ENCODE measurements at regions not wholly inside any gene's neighbourhood (a gene's known extent, or its start where the extent isn't known, plus 50 kb on each side); places are given as distances from the start of the nearest gene placed in this dataset.
"Not testable (repeated sequence)": the region's sequence is repeated elsewhere in the genome, so short reads cannot be mapped to it uniquely, and the experiment has no call there.

GRCh38 chr11:91303749-91304148, 920.9 kb upstream of the FAT3 start:
- peaks cover 3% of the 10 kb centered on the region for H3K9me3 Mint-ChIP-seq
- no peaks in the 10 kb centered on the region for H3K36me3 Mint-ChIP-seq (ENCODE audit: low read depth)
- H3K27ac Mint-ChIP-seq = no peak overlapping the region
- no peak overlapping the region for H3K4me3 Mint-ChIP-seq
- no peaks in the 10 kb centered on the region for H3K4me1 Mint-ChIP-seq (ENCODE audit: low read depth)
- H3K27me3 Mint-ChIP-seq (ENCODE audit: low read depth) = no peaks in the 10 kb centered on the region

DNA sequence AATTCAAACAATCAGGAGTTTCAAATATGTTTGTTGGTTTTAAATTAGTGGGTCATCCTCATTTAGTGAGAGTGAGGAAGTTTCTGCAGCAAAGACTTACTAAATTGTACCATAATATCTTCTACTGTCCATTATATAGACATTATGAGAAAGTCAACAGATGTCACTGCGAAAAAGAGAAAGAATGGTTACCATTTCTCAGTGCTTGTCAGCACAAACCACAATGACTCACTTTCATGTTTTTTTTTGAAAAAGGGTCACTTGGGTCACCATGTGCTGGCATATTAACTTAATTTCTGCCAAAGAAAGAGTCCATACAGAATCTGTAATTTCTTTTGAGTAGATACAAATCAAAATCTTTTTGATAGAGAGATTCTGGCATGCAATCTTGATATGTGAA, 924.6 kb upstream of the FAT3 start:
- no peaks in the 10 kb centered on the region for H3K4me1 Mint-ChIP-seq (ENCODE audit: low read depth)
- no peak overlapping the region for H3K27ac Mint-ChIP-seq
- H3K27me3 Mint-ChIP-seq (ENCODE audit: low read depth) = no peaks in the 10 kb centered on the region
- H3K36me3 Mint-ChIP-seq (ENCODE audit: low read depth) = no peaks in the 10 kb centered on the region
- peaks cover 3% of the 10 kb centered on the region for H3K9me3 Mint-ChIP-seq
- no peak overlapping the region for H3K4me3 Mint-ChIP-seq

DNA sequence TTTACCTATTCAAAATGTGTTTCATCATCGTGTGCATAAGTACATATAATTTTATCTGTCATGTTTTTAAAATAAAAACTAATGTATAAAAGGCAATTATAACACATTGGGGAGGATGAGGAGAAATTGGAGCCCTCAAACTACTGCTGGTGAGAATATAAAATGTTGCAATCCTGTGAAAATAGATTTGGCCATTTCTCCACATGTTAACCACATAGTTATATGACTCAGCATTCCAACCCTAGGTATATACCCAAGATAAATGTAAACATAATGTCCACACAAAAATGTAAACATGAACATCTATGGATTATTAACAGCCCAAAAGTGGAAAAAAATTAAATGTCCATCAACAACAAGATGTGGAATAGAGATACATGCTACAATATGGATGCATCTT, 928.0 kb upstream of the FAT3 start:
- Mint-ChIP-seq H3K9me3 (no peaks in the 10 kb centered on the region), H3K27me3 (ENCODE audit: low read depth) (no peaks in the 10 kb centered on the region), H3K27ac (no peak overlapping the region), H3K36me3 (ENCODE audit: low read depth) (no peaks in the 10 kb centered on the region), H3K4me3 (no peak overlapping the region), H3K4me1 (ENCODE audit: low read depth) (no peaks in the 10 kb centered on the region)

DNA sequence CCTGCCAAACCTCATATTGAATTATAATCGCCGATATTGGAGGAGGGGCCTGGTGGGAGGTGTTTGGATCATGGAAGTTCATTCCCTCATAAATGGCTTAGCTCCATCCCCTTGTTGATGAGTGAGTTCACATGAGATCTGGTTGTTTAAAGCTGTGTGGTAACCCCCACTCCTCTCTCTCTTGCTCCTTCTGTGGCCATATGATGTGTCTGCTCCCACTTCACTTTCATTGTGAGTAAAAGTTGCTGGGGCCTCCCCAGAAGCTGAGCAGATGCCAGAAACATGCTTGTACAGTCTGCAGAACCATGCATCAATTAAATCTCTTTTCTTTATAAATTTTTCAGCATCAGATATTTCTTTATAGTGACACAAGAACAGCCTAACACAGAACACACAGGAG, 929.0 kb upstream of the FAT3 start:
- H3K4me1 Mint-ChIP-seq (ENCODE audit: low read depth) = no peaks in the 10 kb centered on the region
- H3K9me3 Mint-ChIP-seq = no peaks in the 10 kb centered on the region
- no peaks in the 10 kb centered on the region for H3K27me3 Mint-ChIP-seq (ENCODE audit: low read depth)
- H3K4me3 Mint-ChIP-seq = no peak overlapping the region
- no peak overlapping the region for H3K27ac Mint-ChIP-seq
- H3K36me3 Mint-ChIP-seq (ENCODE audit: low read depth) = no peaks in the 10 kb centered on the region

GRCh38 chr11:91293119-91293518, 931.5 kb upstream of the FAT3 start:
- H3K4me3 Mint-ChIP-seq = no peak overlapping the region
- H3K27ac Mint-ChIP-seq = no peak overlapping the region
- H3K36me3 Mint-ChIP-seq (ENCODE audit: low read depth) = no peaks in the 10 kb centered on the region
- no peaks in the 10 kb centered on the region for H3K27me3 Mint-ChIP-seq (ENCODE audit: low read depth)
- no peaks in the 10 kb centered on the region for H3K4me1 Mint-ChIP-seq (ENCODE audit: low read depth)
- no peaks in the 10 kb centered on the region for H3K9me3 Mint-ChIP-seq

- no peak overlapping the region for H3K4me3 Mint-ChIP-seq
- H3K27ac Mint-ChIP-seq = no peak overlapping the region
- no peaks in the 10 kb centered on the region for H3K27me3 Mint-ChIP-seq (ENCODE audit: low read depth)
These were observed 952.5 kb upstream of the FAT3 start for GRCh38 chr11:91272089-91272488.

GRCh38 chr11:91268512-91269295, 955.9 kb upstream of the FAT3 start:
- H3K27me3 Mint-ChIP-seq (ENCODE audit: low read depth); H3K36me3 Mint-ChIP-seq (ENCODE audit: low read depth); H3K4me3 Mint-ChIP-seq; H3K9me3 Mint-ChIP-seq; H3K27ac Mint-ChIP-seq; H3K4me1 Mint-ChIP-seq (ENCODE audit: low read depth): not testable (repeated sequence)

More at GRCh38 chr11:91272089-91272488, 952.5 kb upstream of the FAT3 start:
- Mint-ChIP-seq H3K4me1 (ENCODE audit: low read depth) (no peaks in the 10 kb centered on the region), H3K36me3 (ENCODE audit: low read depth) (no peaks in the 10 kb centered on the region), H3K9me3 (no peaks in the 10 kb centered on the region)

DNA sequence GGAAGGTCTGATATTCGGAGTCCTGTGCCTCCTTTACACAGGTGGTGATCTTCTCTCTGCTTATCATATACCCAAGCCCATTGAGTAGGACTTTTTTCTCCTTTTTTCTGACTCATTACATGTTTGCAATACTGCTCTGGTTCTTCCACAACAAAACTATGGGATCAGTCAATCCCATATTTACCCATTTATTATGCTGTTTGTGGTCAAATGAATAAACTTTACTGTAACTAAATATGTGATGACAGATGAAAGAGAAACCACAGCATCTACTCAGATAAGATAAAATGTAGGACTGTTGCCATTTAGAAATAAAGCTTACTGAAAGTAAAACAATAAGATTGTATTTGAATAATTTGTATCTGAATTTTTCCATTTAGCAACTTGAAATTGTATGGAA, 958.7 kb upstream of the FAT3 start:
- Mint-ChIP-seq H3K4me3 (no peak overlapping the region), H3K27me3 (ENCODE audit: low read depth) (no peaks in the 10 kb centered on the region), H3K27ac (no peak overlapping the region), H3K4me1 (ENCODE audit: low read depth) (no peaks in the 10 kb centered on the region), H3K9me3 (no peaks in the 10 kb centered on the region), H3K36me3 (ENCODE audit: low read depth) (no peaks in the 10 kb centered on the region)

DNA sequence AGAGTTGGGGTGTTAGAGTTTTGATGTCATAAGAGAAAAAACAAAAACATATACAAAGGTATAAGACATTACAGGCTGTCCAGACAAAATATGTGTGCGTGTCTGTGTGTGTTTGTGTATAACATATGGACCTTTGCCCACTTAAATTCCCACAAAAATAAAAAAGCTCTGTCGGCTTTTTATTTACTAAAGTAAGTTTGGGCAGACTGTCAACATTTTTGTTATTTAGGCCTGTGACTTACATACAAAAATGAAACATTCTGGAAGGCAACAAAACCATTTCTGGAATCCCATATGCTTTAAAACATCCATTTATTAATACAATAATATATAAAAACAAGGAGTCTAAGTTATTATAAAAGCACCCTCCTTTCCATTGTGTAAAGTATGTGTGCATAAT, 960.1 kb upstream of the FAT3 start:
- H3K4me1 Mint-ChIP-seq (ENCODE audit: low read depth) = no peaks in the 10 kb centered on the region
- no peaks in the 10 kb centered on the region for H3K36me3 Mint-ChIP-seq (ENCODE audit: low read depth)
- H3K27me3 Mint-ChIP-seq (ENCODE audit: low read depth) = no peaks in the 10 kb centered on the region
- no peak overlapping the region for H3K27ac Mint-ChIP-seq
- no peaks in the 10 kb centered on the region for H3K9me3 Mint-ChIP-seq
- no peak overlapping the region for H3K4me3 Mint-ChIP-seq

DNA sequence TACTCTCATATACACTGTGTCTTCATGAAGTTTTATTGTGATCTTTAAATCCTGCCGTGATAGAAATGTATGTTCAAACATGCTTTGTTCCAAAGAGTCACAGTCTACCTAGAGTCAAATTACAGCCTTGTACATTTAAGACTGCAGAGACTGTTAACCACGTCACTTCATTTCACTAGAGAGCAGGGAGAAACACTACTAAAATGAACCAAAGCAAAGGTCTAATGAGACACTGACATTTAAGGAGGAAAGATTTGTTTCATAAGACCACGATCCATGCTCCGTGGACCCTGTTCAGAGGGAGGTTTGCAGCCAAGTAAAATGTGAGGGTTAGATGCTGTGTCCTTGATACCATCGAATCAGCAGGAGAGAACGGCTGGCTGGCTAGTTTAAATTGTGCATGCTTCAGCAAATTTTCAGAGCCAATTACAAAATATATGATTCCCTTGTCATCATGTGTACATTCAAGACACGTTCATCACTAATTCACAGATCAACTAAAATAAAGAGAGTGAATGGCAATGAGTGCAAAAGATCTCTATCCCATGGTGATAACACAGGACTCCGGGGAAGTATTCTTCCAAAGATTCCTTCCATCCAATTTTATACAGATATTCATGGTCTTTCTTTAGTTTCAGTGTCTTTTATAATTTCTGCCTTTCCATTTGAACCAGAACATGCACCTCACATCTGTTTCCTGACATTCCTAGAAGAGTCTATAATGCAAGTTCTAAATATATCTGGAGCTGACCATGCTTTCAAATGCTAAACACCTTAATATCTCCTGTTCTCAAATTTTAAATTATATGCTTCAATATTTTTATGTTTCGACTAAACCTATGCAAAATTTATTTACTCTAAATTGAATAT, 960.9 kb upstream of the FAT3 start:
- H3K4me3 Mint-ChIP-seq = no peak overlapping the region
- no peaks in the 10 kb centered on the region for H3K27me3 Mint-ChIP-seq (ENCODE audit: low read depth)
- no peaks in the 10 kb centered on the region for H3K4me1 Mint-ChIP-seq (ENCODE audit: low read depth)
- H3K36me3 Mint-ChIP-seq (ENCODE audit: low read depth) = no peaks in the 10 kb centered on the region
- no peak overlapping the region for H3K27ac Mint-ChIP-seq
- H3K9me3 Mint-ChIP-seq = no peaks in the 10 kb centered on the region

DNA sequence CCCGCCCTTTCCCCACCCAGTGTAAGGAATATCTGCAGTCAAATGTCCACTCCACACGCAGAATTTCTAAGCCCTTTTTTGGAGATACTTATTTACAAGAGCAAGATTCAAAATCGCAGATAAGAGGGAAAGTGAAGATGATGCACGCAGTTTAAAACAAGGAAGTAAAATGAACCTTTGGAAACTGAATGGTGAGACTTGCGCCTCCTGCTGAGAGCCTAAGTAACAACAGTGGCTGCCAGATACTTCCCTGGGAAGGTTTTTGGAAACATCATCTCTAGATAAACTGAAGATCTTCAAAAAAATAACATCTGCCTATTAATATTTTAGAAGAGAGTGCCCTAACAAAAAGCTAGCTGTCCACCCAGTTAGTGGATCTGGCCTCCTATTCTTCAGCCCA, 963.1 kb upstream of the FAT3 start:
- Mint-ChIP-seq H3K27ac (no peak overlapping the region), H3K4me3 (no peak overlapping the region), H3K4me1 (ENCODE audit: low read depth) (no peaks in the 10 kb centered on the region), H3K27me3 (ENCODE audit: low read depth) (no peaks in the 10 kb centered on the region), H3K36me3 (ENCODE audit: low read depth) (no peaks in the 10 kb centered on the region), H3K9me3 (no peaks in the 10 kb centered on the region)

DNA sequence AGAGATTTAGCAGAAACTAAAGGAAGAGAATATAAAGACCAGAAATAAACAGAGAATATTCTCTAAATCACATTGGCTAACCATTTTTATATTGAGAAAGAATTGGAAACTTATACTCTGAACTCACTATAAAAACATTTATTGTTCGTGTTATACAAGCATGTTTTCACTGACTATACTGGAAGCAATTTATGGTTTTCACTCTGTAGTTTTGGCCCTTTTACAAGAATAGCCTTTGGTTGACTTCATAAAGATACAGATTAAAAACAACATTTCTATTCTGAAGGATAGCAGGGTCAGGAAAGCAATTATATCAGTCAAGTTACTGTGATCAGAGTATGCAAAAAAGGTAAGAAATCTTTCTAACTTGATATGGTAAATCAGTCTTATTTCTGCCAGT, 965.7 kb upstream of the FAT3 start:
- H3K27me3 Mint-ChIP-seq (ENCODE audit: low read depth) = no peaks in the 10 kb centered on the region
- no peaks in the 10 kb centered on the region for H3K4me1 Mint-ChIP-seq (ENCODE audit: low read depth)
- no peak overlapping the region for H3K4me3 Mint-ChIP-seq
- H3K9me3 Mint-ChIP-seq = no peaks in the 10 kb centered on the region
- no peak overlapping the region for H3K27ac Mint-ChIP-seq
- no peaks in the 10 kb centered on the region for H3K36me3 Mint-ChIP-seq (ENCODE audit: low read depth)

- no peak overlapping the region for H3K4me3 Mint-ChIP-seq
- no peaks in the 10 kb centered on the region for H3K27me3 Mint-ChIP-seq (ENCODE audit: low read depth)
- no peak overlapping the region for H3K27ac Mint-ChIP-seq
- no peaks in the 10 kb centered on the region for H3K4me1 Mint-ChIP-seq (ENCODE audit: low read depth)
- no peaks in the 10 kb centered on the region for H3K9me3 Mint-ChIP-seq
- no peaks in the 10 kb centered on the region for H3K36me3 Mint-ChIP-seq (ENCODE audit: low read depth)
These were observed 967.0 kb upstream of the FAT3 start for GRCh38 chr11:91257667-91258066.

- H3K4me1 Mint-ChIP-seq (ENCODE audit: low read depth) = no peaks in the 10 kb centered on the region
- H3K27ac Mint-ChIP-seq = no peak overlapping the region
- no peaks in the 10 kb centered on the region for H3K27me3 Mint-ChIP-seq (ENCODE audit: low read depth)
- no peaks in the 10 kb centered on the region for H3K9me3 Mint-ChIP-seq
- no peak overlapping the region for H3K4me3 Mint-ChIP-seq
- H3K36me3 Mint-ChIP-seq (ENCODE audit: low read depth) = no peaks in the 10 kb centered on the region
These were observed 976.3 kb upstream of the FAT3 start for GRCh38 chr11:91248199-91248807.

All from T-helper 1 cell treated with Interleukin-12 subunit alpha and Interleukin-12 subunit beta and Interleukin-4 antibody, amounts not matched to agents 30 μg/mL and 1 μg/mL, for 36 hours (primary cell).